ENCODE measurements at regions not wholly inside any gene's neighbourhood (a gene's known extent, or its start where the extent isn't known, plus 50 kb on each side); places are given as distances from the start of the nearest gene placed in this dataset.
"Not testable (repeated sequence)": the region's sequence is repeated elsewhere in the genome, so short reads cannot be mapped to it uniquely, and the experiment has no call there.

DNA sequence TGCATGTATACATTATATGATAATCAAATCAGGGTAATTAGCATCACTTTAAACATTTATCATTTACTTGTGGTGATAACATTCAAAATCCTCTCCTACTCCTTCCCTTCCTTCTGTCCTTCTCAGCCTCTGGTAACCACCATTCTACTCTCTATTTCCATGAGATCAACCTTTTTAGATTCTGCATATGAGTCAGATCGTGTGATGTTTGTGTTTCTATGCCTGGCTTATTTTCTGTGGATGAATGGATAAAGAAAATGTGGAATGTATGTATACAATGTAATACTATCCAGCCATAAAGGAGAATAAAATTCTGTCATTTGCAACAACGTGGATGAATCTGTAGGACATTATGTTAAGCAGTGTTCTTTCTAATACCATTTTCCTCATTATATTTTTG, 123.9 kb downstream of the NAA11 start:
- DNase-seq (ENCODE audit: low read depth, low spot score): no peak
- TF ChIP-seq FOXP2 (optimal IDR thresholded peaks at IDR 0.05; ENCODE audit: control extremely low read depth, extremely low read length, insufficient read depth): no peak
- TF ChIP-seq EZH2 (IDR thresholded peaks at IDR 0.05): no peak
- TF ChIP-seq POLR2AphosphoS5 (IDR thresholded peaks at IDR 0.05; ENCODE audit: borderline replicate concordance, low read depth, low read length): no peak
- Histone ChIP-seq H3K4me3 (no peak overlapping the region), H3K9ac (ENCODE audit: insufficient read length) (no peak overlapping the region), H3K9me3 (ENCODE audit: low read depth, low read length) (no peaks in the 10 kb centered on the region), H3K27ac (no peak overlapping the region), H3K36me3 (ENCODE audit: insufficient read depth, low read length) (no peaks in the 10 kb centered on the region)

DNA sequence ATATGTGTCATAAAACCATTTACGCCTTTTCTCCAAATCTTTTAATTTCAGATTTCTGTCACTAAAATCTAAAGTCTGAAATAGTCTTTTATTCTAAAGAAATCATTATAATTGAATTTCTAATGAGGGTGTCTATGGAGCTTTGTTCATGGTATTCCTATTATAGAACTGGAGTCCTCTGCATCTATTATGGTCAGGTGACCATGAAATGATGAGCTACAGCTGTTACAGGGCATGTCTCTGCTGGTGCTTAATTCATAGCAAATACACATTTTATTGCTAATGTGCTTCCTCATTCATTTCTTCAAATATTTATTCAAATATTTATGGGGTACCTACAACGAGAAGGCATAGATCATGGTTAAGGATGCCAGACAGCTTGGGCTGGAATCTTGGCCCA, 126.1 kb downstream of the NAA11 start:
- Histone ChIP-seq H3K36me3 (ENCODE audit: insufficient read depth, low read length) (no peaks in the 10 kb centered on the region), H3K27ac (peak overlapping the region; percentile 55; the same call in 1 of the 2 replicates), H3K9me3 (ENCODE audit: low read depth, low read length) (no peaks in the 10 kb centered on the region), H3K9ac (ENCODE audit: insufficient read length) (no peak overlapping the region), H3K4me3 (no peak overlapping the region; the same call in 1 of the 2 replicates)
- no peak for DNase-seq (ENCODE audit: low read depth, low spot score)
- TF ChIP-seq EZH2 (IDR thresholded peaks at IDR 0.05) (no peak), FOXP2 (optimal IDR thresholded peaks at IDR 0.05; ENCODE audit: control extremely low read depth, extremely low read length, insufficient read depth) (no peak), POLR2AphosphoS5 (IDR thresholded peaks at IDR 0.05; ENCODE audit: borderline replicate concordance, low read depth, low read length) (no peak)

DNA sequence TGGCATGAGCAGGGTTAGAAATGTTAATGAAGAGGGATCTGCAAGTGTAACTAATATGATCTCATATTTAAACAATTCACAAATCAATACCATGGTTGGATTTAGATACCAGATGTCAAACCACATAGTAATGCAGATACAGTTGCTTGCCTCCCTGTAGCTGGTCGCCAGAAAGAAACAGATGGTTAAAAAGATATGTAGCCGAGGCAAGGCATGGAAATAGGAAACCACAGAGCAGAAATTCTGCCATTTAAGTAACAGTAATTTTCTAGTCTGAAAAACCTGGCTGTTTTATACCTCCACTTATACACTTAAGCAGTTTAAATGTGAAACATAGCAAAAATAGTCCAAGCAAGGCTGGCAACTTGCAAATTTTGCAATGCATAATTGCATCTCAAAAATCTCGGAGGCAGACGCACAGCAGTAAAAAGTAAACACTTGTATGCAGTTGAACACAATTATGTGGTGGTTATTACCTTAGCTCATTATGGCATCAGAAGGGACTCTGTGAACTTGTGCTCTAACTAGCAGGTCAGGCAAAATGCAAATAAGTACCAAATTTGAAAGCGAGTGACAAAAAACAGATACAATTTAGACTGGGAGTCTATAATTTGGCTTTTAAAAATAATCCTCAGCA, 126.8 kb downstream of the NAA11 start:
- Histone ChIP-seq H3K4me3 (peak overlapping the region; percentile 59), H3K9ac (ENCODE audit: insufficient read length) (no peak overlapping the region), H3K9me3 (ENCODE audit: low read depth, low read length) (no peaks in the 10 kb centered on the region), H3K27ac (peak overlapping the region; percentile 55), H3K36me3 (ENCODE audit: insufficient read depth, low read length) (no peaks in the 10 kb centered on the region)
- DNase-seq (ENCODE audit: low read depth, low spot score): no peak
- TF ChIP-seq POLR2AphosphoS5 (IDR thresholded peaks at IDR 0.05; ENCODE audit: borderline replicate concordance, low read depth, low read length): no peak
- TF ChIP-seq FOXP2 (optimal IDR thresholded peaks at IDR 0.05; ENCODE audit: control extremely low read depth, extremely low read length, insufficient read depth): no peak
- no peak for TF ChIP-seq EZH2 (IDR thresholded peaks at IDR 0.05)

DNA sequence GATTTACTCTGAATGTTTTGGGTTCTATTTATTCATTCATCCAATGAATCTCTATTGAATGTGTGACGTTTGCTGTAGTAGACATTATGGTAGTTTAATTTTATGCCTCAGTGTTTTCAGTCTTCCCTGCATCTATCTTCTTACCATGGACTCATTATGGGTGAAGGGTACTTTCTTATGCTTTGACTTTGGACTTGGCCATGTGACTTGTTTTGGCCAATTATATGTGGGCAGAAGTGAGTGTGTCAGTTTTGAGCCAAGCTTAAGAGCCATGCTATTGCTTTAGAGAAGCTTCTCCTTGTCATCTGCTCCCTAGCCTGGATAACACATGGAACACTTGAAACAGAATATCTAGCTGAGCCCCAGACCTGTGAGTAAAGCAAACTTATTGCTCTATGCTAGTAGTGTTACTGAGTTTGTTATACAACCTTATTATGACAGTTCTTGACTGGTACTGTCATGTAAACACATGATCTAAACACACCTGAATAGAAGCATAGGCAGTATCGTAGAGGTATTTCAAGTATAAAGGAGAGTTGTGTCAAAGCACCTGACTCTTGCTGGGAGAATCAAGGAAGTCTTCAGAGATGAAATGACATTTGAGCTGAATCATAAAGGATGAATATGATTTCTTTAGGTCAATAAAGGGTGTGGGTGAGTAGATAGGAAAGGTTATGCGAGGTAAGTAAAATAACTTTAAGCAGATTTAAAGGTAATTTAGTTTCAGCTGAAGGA, 128.4 kb downstream of the NAA11 start:
- Histone ChIP-seq H3K27ac (no peak overlapping the region), H3K4me3 (no peak overlapping the region), H3K9me3 (ENCODE audit: low read depth, low read length) (no peaks in the 10 kb centered on the region), H3K36me3 (ENCODE audit: insufficient read depth, low read length) (no peaks in the 10 kb centered on the region), H3K9ac (ENCODE audit: insufficient read length) (no peak overlapping the region)
- TF ChIP-seq FOXP2 (optimal IDR thresholded peaks at IDR 0.05; ENCODE audit: control extremely low read depth, extremely low read length, insufficient read depth) (no peak), EZH2 (IDR thresholded peaks at IDR 0.05) (no peak), POLR2AphosphoS5 (IDR thresholded peaks at IDR 0.05; ENCODE audit: borderline replicate concordance, low read depth, low read length) (no peak)
- no peak for DNase-seq (ENCODE audit: low read depth, low spot score)

DNA sequence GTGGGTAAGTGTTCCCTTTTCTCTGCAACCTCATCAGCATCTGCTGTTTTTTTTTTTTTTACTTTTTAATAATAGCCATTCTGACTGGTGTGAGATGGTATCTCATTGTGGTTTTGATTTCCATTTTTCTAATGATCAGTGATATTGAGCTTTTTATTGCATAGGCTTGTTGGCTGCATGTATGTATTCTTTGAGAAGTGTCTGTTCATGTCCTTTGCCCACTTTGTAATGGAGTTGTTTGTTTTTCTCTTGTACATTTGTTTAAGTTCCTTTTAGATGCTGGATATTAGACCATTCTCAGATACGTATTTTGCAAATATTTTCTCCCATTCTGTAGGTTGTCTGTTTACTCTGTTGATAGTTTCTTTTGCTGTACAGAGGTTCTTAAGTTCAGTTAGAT, 134.6 kb downstream of the NAA11 start:
- not testable (repeated sequence) for H3K27ac ChIP-seq; H3K9me3 ChIP-seq (ENCODE audit: low read depth, low read length); H3K9ac ChIP-seq (ENCODE audit: insufficient read length); DNase-seq (ENCODE audit: low read depth, low spot score); H3K36me3 ChIP-seq (ENCODE audit: insufficient read depth, low read length); H3K4me3 ChIP-seq

DNA sequence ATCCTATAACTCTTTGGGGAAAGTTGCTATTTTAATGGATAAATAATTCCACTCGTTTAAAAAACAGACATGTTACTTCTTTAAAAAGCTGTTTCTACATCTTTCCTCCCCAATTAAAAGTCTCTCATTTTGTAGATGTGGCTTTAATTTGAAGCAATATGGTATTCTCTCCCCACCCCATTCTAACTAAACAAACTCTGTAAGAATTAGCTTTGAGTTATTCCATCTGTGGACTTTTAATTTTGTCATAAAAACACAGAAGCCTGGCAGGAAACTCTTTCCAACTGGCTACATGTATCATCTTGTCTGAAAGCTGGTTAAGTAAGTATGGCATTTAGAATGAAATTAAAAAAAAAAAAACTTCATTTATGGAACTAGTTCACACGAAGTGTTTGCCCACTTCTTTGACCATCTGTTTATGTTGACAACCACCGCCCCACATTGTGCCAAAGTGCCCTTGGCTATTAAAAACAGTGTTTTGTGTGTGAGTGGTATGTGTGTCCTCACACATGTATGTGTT, 140.3 kb downstream of the NAA11 start:
- no peak for DNase-seq (ENCODE audit: low read depth, low spot score)
- Histone ChIP-seq H3K36me3 (ENCODE audit: insufficient read depth, low read length) (no peaks in the 10 kb centered on the region), H3K9me3 (ENCODE audit: low read depth, low read length) (no peaks in the 10 kb centered on the region), H3K4me3 (no peak overlapping the region), H3K27ac (no peak overlapping the region), H3K9ac (ENCODE audit: insufficient read length) (no peak overlapping the region)
- TF ChIP-seq POLR2AphosphoS5 (IDR thresholded peaks at IDR 0.05; ENCODE audit: borderline replicate concordance, low read depth, low read length) (no peak), EZH2 (IDR thresholded peaks at IDR 0.05) (no peak)

DNA sequence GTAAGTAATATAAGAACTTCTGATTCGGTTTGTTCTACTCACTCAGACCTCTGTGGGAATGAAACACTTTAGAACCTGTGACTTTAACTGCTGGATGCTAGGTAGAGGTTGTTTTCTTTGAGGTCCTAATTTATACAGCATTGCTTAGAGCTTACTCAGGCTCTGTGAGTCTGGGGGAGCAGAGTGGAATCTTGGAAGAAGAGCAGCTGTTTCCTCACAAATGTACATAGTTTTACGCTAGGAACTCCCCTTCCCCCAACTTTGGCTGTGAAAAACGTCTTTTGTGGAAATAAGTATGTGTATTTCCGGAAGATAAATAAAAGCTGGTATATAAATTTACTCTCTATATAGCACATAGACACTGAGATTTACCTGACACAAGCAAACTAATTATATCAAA, 141.4 kb downstream of the NAA11 start:
- TF ChIP-seq FOXP2 (optimal IDR thresholded peaks at IDR 0.05; ENCODE audit: control extremely low read depth, extremely low read length, insufficient read depth): no peak
- TF ChIP-seq POLR2AphosphoS5 (IDR thresholded peaks at IDR 0.05; ENCODE audit: borderline replicate concordance, low read depth, low read length): no peak
- TF ChIP-seq EZH2 (IDR thresholded peaks at IDR 0.05): no peak
- Histone ChIP-seq H3K9me3 (ENCODE audit: low read depth, low read length) (no peaks in the 10 kb centered on the region), H3K4me3 (no peak overlapping the region), H3K27ac (no peak overlapping the region), H3K9ac (ENCODE audit: insufficient read length) (no peak overlapping the region), H3K36me3 (ENCODE audit: insufficient read depth, low read length) (no peaks in the 10 kb centered on the region)
- DNase-seq (ENCODE audit: low read depth, low spot score): no peak

DNA sequence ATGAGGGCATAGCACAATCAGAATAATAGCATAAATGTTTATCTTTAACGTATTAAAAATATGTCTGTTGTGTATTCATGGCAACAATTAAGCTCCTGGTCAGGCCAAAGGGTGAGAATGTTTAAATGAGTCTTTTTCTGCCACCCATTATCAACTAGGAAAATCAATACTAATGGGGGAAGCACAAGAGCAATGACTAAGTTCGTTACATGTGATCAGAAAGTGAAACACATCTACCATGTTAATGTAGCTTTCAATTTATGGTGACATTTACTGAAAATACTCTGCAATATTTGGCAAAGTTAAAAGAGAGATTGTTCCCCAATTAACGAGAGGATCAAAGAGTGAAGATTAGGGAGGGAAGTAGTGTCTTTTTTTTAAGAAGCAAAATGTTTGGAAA, 143.7 kb downstream of the NAA11 start:
- Histone ChIP-seq H3K4me3 (no peak overlapping the region), H3K27ac (no peak overlapping the region), H3K9ac (ENCODE audit: insufficient read length) (no peak overlapping the region), H3K9me3 (ENCODE audit: low read depth, low read length) (no peaks in the 10 kb centered on the region), H3K36me3 (ENCODE audit: insufficient read depth, low read length) (no peaks in the 10 kb centered on the region)
- TF ChIP-seq FOXP2 (optimal IDR thresholded peaks at IDR 0.05; ENCODE audit: control extremely low read depth, extremely low read length, insufficient read depth): no peak
- no peak for TF ChIP-seq EZH2 (IDR thresholded peaks at IDR 0.05)
- no peak for TF ChIP-seq POLR2AphosphoS5 (IDR thresholded peaks at IDR 0.05; ENCODE audit: borderline replicate concordance, low read depth, low read length)
- no peak for DNase-seq (ENCODE audit: low read depth, low spot score)

Measured in SK-N-MC (cell line).